Panc1 (cell line): ENCODE measurements at regions not wholly inside any gene's neighbourhood (a gene's known extent, or its start where the extent isn't known, plus 50 kb on each side); places are given as distances from the start of the nearest gene placed in this dataset.

Experiments
- CTCF ChIP-seq: fragments of 450-650 bp; IDR thresholded peaks from 2 replicates; pipeline ENCODE4 v1.5.1; 2017; ENCODE audit warnings: mild to moderate bottlenecking
- POLR2AphosphoS5 ChIP-seq: IDR thresholded peaks from 2 replicates; pipeline ENCODE4 v1.6.1; 2012; ENCODE audit warnings: mild to moderate bottlenecking, low read depth, low read length, moderate library complexity
- SIN3A ChIP-seq: IDR thresholded peaks from 2 replicates; pipeline ENCODE4 v1.6.1; 2012; ENCODE audit warnings: low read depth, mild to moderate bottlenecking, low read length, moderate library complexity, borderline replicate concordance; ENCODE audit not compliant: insufficient read depth
- TCF7L2 ChIP-seq: IDR thresholded peaks from 2 replicates; pipeline ENCODE4 v1.6.1; 2011; ENCODE audit warnings: mild to moderate bottlenecking, low read depth, low read length, inconsistent platforms
- TF ChIP-seq, protein P1 (sequence below), 2 experiments: IDR thresholded peaks; 2 replicates each; pipeline ENCODE4 v1.6.1; 2011 to 2012; ENCODE audit warnings: low read depth in 2 of 2, control low read depth in 1 of 2, low read length in 1 of 2, mild to moderate bottlenecking in 1 of 2, moderate library complexity in 1 of 2; ENCODE audit not compliant: insufficient read depth in 1 of 2

DNA sequence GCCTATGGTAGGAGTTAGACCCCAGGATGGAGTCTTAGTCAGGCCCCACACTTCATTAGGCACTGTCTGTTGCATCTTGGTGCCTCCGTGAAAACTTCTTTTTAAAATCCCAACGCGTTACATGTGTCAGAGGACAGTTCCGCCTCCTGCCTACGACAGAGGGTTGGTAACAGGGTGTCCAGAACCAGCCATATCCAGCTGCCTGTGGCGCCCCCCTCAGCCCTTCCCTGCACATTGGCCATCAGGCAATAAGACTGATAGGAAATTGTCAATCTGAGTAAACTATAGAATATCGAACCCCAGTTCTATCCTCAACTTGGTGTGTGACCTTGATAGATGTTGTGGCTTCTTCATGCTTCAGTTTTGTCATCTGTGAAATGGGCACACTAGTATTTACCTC is 108.6 kb upstream of the CSF3R start:
- TF ChIP-seq CTCF (no peak), POLR2AphosphoS5 (no peak), SIN3A (no peak), TCF7L2 (no peak)
- TF ChIP-seq, protein P1, sequence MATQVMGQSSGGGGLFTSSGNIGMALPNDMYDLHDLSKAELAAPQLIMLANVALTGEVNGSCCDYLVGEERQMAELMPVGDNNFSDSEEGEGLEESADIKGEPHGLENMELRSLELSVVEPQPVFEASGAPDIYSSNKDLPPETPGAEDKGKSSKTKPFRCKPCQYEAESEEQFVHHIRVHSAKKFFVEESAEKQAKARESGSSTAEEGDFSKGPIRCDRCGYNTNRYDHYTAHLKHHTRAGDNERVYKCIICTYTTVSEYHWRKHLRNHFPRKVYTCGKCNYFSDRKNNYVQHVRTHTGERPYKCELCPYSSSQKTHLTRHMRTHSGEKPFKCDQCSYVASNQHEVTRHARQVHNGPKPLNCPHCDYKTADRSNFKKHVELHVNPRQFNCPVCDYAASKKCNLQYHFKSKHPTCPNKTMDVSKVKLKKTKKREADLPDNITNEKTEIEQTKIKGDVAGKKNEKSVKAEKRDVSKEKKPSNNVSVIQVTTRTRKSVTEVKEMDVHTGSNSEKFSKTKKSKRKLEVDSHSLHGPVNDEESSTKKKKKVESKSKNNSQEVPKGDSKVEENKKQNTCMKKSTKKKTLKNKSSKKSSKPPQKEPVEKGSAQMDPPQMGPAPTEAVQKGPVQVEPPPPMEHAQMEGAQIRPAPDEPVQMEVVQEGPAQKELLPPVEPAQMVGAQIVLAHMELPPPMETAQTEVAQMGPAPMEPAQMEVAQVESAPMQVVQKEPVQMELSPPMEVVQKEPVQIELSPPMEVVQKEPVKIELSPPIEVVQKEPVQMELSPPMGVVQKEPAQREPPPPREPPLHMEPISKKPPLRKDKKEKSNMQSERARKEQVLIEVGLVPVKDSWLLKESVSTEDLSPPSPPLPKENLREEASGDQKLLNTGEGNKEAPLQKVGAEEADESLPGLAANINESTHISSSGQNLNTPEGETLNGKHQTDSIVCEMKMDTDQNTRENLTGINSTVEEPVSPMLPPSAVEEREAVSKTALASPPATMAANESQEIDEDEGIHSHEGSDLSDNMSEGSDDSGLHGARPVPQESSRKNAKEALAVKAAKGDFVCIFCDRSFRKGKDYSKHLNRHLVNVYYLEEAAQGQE (IDR thresholded peaks at IDR 0.05; ENCODE audit: insufficient read depth in 1 of 2, low read depth in 2 of 2, low read length in 1 of 2): no peak
